Transverse colon (tissue), 4 donors: ENCODE measurements at regions not wholly inside any gene's neighbourhood (a gene's known extent, or its start where the extent isn't known, plus 50 kb on each side); places are given as distances from the start of the nearest gene placed in this dataset.

Experiments
- DNase-seq: peaks from one replicate; pipeline ENCODE4 v3.0.0-alpha.2; 2019
- H3K27ac ChIP-seq, 4 donors: fragments of 200-600 bp; sonication (generic); 2 replicates each; pipeline ENCODE4 v1.5.1; 2016 to 2018; ENCODE audit warnings: inconsistent platforms in 4 of 4
- H3K27me3 ChIP-seq: fragments of 200-600 bp; sonication (generic); 2 replicates; pipeline ENCODE4 v1.5.1; 2017; ENCODE audit warnings: inconsistent platforms
- H3K36me3 ChIP-seq, 4 donors: fragments of 200-600 bp; sonication (generic); 2 replicates each; pipeline ENCODE4 v1.5.1; 2017 to 2019; ENCODE audit warnings: inconsistent platforms in 4 of 4
- H3K4me1 ChIP-seq, 4 donors: fragments of 200-600 bp; sonication (generic); 2 replicates each; pipeline ENCODE4 v1.5.1; 2017 to 2020; ENCODE audit warnings: inconsistent platforms in 4 of 4
- H3K4me3 ChIP-seq, 4 donors: fragments of 200-600 bp; sonication (generic); 1 replicate in 1 of 4; 2 replicates in 3 of 4; pipeline versions ENCODE4 v1.5.1 to v1.6.1; 2017 to 2019; ENCODE audit warnings: inconsistent platforms in 4 of 4
- H3K9me3 ChIP-seq, 2 donors: fragments of 200-600 bp; sonication (generic); 2 replicates each; pipeline ENCODE4 v1.5.1; 2017 to 2019; ENCODE audit warnings: inconsistent platforms in 2 of 2
- EP300 ChIP-seq: sonication (generic); formaldehyde crosslinking; IDR thresholded peaks from one replicate; pipeline ENCODE4 v1.6.1; 2017; ENCODE audit warnings: antibody characterized with exemption, low read depth
- POLR2A ChIP-seq: fragments of 450-650 bp; IDR thresholded peaks from one replicate; pipeline ENCODE4 v1.6.1; 2016; ENCODE audit warnings: antibody characterized with exemption, mild to moderate bottlenecking, moderate library complexity
- POLR2AphosphoS5 ChIP-seq, 3 donors: sonication (generic); formaldehyde crosslinking; IDR thresholded peaks; one replicate each; pipeline ENCODE4 v1.6.1; 2016; ENCODE audit warnings: antibody characterized with exemption in 3 of 3
- WGBS, 2 donors: methylation state at CpG; one replicate each; pipeline ENCODE4 v1.1.5; 2018; ENCODE audit warnings: low coverage in 1 of 2; 5-methylcytosine and 5-hydroxymethylcytosine counted together
- in situ Hi-C, 4 donors: fragments of 200-750 bp; cut with MboI; loops; one replicate each; pipeline versions ENCODE4 v1.15.0 to v1.15.1; 2017; ENCODE audit warnings: low sequenced_read_pairs in 3 of 4, low pct_ligation_motif_present in 1 of 4, low pct_unique_long_range_greater_than_20kb in 1 of 4
- intact Hi-C: fragments of 100-400 bp; cut with DNase I; formaldehyde crosslinking; loops from one replicate; pipeline ENCODE4 v1.15.1; 2023; ENCODE audit warnings: low total_unique reads
- TF ChIP-seq, protein P1 (sequence below), 5 experiments: fragments of 200-600 bp in 3 of 5; fragments of 450-650 bp in 2 of 5; sonication (generic) in 3 of 5; IDR thresholded peaks; 1 replicate in 2 of 5; 2 replicates in 3 of 5; pipeline ENCODE4 v1.5.1; 2016 to 2017; ENCODE audit warnings: antibody characterized with exemption in 5 of 5, inconsistent platforms in 3 of 5, mild to moderate bottlenecking in 2 of 5, moderate library complexity in 1 of 5

DNA sequence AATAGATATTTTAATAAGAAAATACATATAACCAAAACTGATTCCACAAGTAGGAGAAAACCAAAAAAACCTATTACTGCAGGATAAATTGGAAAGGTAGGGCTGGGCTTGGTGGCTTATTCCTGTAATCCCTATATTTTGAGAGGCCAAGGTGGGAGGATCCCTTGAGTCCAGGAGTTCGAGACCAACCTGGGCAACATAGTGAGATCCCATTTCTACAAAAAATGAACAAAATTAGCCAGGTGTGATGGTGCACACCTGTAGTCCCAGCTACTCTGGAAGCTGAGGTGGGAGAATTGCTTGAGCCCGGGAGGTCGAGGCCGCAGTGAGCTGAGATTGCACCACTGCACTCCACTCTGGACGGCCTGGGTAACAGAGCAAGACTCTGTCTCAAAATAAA, 189.2 kb upstream of the IER5L start:
- 91 to 93% methylated on average over 4 to 5 of the region's 5 CpGs for WGBS, 2 donors
- Histone ChIP-seq H3K9me3 (no peaks in the 10 kb centered on the region), H3K4me3 (no peak overlapping the region), H3K27ac (no peak overlapping the region), H3K27me3 (no peaks in the 10 kb centered on the region), H3K4me1 (no peaks in the 10 kb centered on the region), H3K36me3 (no peaks in the 10 kb centered on the region)
- intact Hi-C loops: no loop called here
- TF ChIP-seq, protein P1, sequence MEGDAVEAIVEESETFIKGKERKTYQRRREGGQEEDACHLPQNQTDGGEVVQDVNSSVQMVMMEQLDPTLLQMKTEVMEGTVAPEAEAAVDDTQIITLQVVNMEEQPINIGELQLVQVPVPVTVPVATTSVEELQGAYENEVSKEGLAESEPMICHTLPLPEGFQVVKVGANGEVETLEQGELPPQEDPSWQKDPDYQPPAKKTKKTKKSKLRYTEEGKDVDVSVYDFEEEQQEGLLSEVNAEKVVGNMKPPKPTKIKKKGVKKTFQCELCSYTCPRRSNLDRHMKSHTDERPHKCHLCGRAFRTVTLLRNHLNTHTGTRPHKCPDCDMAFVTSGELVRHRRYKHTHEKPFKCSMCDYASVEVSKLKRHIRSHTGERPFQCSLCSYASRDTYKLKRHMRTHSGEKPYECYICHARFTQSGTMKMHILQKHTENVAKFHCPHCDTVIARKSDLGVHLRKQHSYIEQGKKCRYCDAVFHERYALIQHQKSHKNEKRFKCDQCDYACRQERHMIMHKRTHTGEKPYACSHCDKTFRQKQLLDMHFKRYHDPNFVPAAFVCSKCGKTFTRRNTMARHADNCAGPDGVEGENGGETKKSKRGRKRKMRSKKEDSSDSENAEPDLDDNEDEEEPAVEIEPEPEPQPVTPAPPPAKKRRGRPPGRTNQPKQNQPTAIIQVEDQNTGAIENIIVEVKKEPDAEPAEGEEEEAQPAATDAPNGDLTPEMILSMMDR (IDR thresholded peaks at IDR 0.05): no peak
- TF ChIP-seq EP300 (no peak), POLR2AphosphoS5 (IDR thresholded peaks at IDR 0.05) (no peak), POLR2A (no peak)
- in situ Hi-C loops: no loop called here
- DNase-seq: no peak

DNA sequence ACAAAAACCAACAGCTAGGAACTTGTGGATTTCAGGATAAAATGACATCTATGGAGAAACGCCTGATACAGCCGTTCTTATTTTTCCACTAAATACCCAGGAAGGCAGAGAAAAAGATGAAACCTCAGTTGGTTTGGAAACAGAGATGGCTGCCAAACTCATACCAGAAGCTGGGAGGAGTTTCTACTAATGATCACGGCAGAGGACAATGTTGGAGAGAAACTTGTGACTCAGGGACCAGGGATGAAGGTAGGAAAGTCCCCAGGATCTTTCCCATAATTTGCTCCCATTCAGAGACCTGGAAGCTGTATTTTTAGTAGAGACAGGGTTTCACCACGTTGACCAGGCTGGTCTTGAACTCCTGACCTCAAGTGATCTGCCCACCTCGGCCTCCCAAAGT, 187.1 kb upstream of the IER5L start:
- no peak overlapping the region for H3K27ac ChIP-seq
- no peaks in the 10 kb centered on the region for H3K36me3 ChIP-seq
- in situ Hi-C loops: no loop called here
- H3K27me3 ChIP-seq: no peaks in the 10 kb centered on the region
- H3K9me3 ChIP-seq: no peaks in the 10 kb centered on the region
- TF ChIP-seq POLR2AphosphoS5 (IDR thresholded peaks at IDR 0.05) (no peak), POLR2A (no peak), EP300 (no peak)
- TF ChIP-seq, protein P1 (IDR thresholded peaks at IDR 0.05): no peak
- H3K4me1 ChIP-seq: no peaks in the 10 kb centered on the region
- H3K4me3 ChIP-seq: no peak overlapping the region
- intact Hi-C loops: no loop called here
- 60 to 67% methylated on average over 3 to 5 of the region's 5 CpGs for WGBS, 2 donors
- DNase-seq: no peak

DNA sequence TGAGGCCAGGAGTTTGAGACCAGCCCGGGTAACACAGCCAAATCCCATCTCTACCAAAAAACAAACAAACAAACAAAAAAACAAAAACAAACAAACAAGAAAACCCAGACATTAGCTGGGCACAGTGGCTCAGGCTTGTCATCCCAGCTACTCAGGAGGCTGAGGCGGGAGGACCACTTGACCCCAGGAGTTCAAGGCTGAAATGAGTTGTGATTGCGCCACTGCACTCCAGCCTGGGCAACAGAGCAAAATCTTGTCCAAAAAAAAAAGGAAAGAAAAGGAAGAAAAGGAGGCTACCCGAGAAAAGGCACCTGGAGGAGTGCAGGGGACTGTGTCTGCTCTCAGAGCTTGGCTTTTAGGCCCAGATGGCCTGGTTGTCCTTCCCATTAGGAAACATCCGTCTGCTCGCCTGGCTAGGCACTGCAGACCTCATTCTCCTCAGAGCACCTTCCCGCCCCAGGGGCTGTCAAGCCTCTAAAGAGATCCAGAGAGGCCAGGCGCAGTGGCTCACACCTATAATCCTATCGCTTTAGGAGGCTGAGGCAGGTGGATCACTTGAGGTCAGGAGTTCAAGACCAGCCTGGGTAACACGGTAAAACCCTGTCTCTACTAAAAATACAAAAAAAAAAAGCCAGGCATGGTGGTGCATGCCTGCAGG, 185.3 kb upstream of the IER5L start:
- no peaks in the 10 kb centered on the region for H3K27me3 ChIP-seq
- TF ChIP-seq EP300 (no peak), POLR2AphosphoS5 (IDR thresholded peaks at IDR 0.05) (no peak), POLR2A (no peak)
- TF ChIP-seq, protein P1 (IDR thresholded peaks at IDR 0.05): no peak
- H3K4me1 ChIP-seq: no peaks in the 10 kb centered on the region
- 72 to 90% methylated on average over 5 to 10 of the region's 10 CpGs for WGBS, 2 donors
- intact Hi-C loops (no loop called here), in situ Hi-C loops (no loop called here)
- no peak overlapping the region for H3K27ac ChIP-seq
- no peak for DNase-seq
- H3K36me3 ChIP-seq: no peaks in the 10 kb centered on the region
- no peak overlapping the region for H3K4me3 ChIP-seq
- no peaks in the 10 kb centered on the region for H3K9me3 ChIP-seq

DNA sequence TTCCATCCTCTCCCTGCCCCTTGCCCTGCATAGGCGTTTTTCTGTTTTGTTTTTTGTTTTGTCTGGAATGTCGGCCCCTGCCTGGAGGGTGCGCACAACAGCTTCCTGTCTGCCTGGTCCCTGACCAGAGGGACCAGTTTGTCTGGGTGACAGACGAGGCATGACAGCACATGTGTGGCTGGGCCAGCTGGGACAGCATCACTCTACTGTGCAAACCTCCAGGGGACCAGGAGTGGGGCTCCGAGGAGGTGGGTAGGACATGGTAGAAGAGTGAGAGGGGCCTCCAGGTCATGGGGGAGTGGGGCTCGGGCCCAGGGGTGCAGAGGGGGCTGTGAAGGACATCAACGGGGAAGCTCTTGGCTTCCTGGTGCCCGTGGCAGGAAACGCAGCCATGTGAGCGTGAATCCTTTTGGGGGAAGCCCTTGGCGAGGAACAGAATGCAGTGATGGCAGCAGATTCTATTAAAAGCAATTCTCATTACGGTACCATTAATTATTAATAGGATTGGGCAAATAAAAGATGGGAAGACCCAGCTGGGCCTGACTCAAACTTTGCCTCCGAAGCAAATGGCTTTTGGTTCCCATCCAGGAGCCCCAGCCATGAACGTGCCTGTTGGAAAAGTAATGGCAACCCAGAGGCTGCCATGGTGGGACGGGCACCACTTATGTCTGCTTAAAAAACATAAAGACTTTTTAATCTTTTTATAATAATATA, 184.4 kb upstream of the IER5L start:
- no peak for DNase-seq
- intact Hi-C loops: no loop called here
- no peaks in the 10 kb centered on the region for H3K36me3 ChIP-seq
- no peaks in the 10 kb centered on the region for H3K9me3 ChIP-seq
- in situ Hi-C loops: no loop called here
- TF ChIP-seq, protein P1 (IDR thresholded peaks at IDR 0.05): no peak
- TF ChIP-seq EP300: no peak
- no peak for TF ChIP-seq POLR2AphosphoS5 (IDR thresholded peaks at IDR 0.05)
- no peak for TF ChIP-seq POLR2A
- 71 to 93% methylated on average over 8 to 15 of the region's 15 CpGs for WGBS, 2 donors
- H3K27me3 ChIP-seq: no peaks in the 10 kb centered on the region
- no peaks in the 10 kb centered on the region for H3K4me1 ChIP-seq
- no peak overlapping the region for H3K27ac ChIP-seq
- no peak overlapping the region for H3K4me3 ChIP-seq
